GM18907 (cell line): ENCODE measurements at regions not wholly inside any gene's neighbourhood (a gene's known extent, or its start where the extent isn't known, plus 50 kb on each side); places are given as distances from the start of the nearest gene placed in this dataset.

Experiments used
- ATAC-seq: cut with Tn5 transposase; IDR thresholded peaks from one replicate; pipeline ENCODE4 v1.9.1; 2021; ENCODE audit warnings: mild to moderate bottlenecking, moderate library complexity; ENCODE audit not compliant: unreplicated experiment

GRCh38 chr1:30324251-30325084, 398.9 kb downstream of the MATN1 start:
- ATAC-seq = no peak

GRCh38 chr1:30323841-30324240, 399.5 kb downstream of the MATN1 start:
- ATAC-seq = no peak

GRCh38 chr1:30323352-30323751, 400.0 kb downstream of the MATN1 start:
- no peak for ATAC-seq

GRCh38 chr1:30322859-30323257, 400.5 kb downstream of the MATN1 start:
- no peak for ATAC-seq

GRCh38 chr1:30321996-30322858, 401.2 kb downstream of the MATN1 start:
- no peak for ATAC-seq

GRCh38 chr1:30321246-30321910, 402.0 kb downstream of the MATN1 start:
- no peak for ATAC-seq

GRCh38 chr1:30320581-30320890, 402.8 kb downstream of the MATN1 start:
- no peak for ATAC-seq

GRCh38 chr1:30319765-30320580, 403.4 kb downstream of the MATN1 start:
- no peak for ATAC-seq

GRCh38 chr1:30318864-30319718, 404.3 kb downstream of the MATN1 start:
- no peak for ATAC-seq

- no peak for ATAC-seq
Observed at GRCh38 chr1:30318413-30318812, 405.0 kb downstream of the MATN1 start.

GRCh38 chr1:30317921-30318320, 405.5 kb downstream of the MATN1 start:
- ATAC-seq = no peak

- ATAC-seq = no peak
Observed at GRCh38 chr1:30316056-30316455, 407.3 kb downstream of the MATN1 start.

- ATAC-seq = no peak
Observed at GRCh38 chr1:30315185-30315960, 408.0 kb downstream of the MATN1 start.

- no peak for ATAC-seq
Observed at GRCh38 chr1:30314591-30314990, 408.8 kb downstream of the MATN1 start.

GRCh38 chr1:30313584-30313983, 409.8 kb downstream of the MATN1 start:
- no peak for ATAC-seq

GRCh38 chr1:30313176-30313575, 410.2 kb downstream of the MATN1 start:
- no peak for ATAC-seq

- ATAC-seq = no peak
Observed at GRCh38 chr1:30312226-30312625, 411.2 kb downstream of the MATN1 start.

GRCh38 chr1:30311749-30312148, 411.6 kb downstream of the MATN1 start:
- ATAC-seq = no peak
